ENCODE measurements at regions not wholly inside any gene's neighbourhood (a gene's known extent, or its start where the extent isn't known, plus 50 kb on each side); places are given as distances from the start of the nearest gene placed in this dataset.

DNA sequence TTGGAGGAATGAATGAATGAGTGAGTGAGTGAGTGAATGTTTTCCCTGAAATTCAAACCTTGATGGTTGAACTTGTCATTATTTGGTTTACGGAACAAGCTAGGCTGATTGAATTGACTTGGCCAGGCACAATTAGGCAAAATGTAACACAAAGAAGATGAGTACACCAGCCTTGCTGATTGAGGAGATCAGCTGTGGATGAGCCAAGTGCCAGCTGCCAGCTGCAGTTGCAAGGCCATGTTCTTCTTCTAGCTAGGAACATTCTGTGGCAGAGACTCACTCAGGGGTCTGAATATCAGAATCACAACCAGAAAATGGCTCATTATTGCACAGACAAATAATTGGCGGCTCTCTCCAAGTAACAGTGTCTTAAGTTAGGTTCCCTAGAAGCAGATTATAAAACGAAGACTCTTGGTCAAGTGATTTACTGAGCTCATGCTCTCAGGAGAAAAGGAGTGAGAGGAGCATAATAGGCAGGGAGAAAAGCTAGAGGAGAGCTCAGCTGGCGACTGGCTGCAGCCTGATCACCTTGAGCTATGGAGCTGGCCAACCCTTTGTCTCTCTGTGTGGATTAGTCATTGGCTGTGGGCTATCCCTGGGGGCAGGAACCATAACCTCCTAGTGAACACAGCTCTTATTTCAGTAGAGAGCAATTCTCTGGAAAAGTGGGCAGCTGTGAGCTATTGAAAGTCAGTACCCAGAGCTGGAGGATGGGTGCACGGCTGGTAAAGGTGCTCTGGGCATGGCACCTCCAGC is 225.3 kb upstream of the SERP2 start:
- TF ChIP-seq CTCF (conservative IDR thresholded peaks at IDR 0.05 in 1 of 2, IDR thresholded peaks at IDR 0.05 in 1 of 2; ENCODE audit: extremely low read depth in 1 of 2, insufficient read depth in 1 of 2, low read depth in 1 of 2, low read length in 2 of 2) = no peak
- TF ChIP-seq EZH2 (IDR thresholded peaks at IDR 0.05; ENCODE audit: borderline replicate concordance, low read length) = no peak

Data from mammary epithelial cell (primary cell).